GM12892 (cell line): ENCODE measurements at regions not wholly inside any gene's neighbourhood (a gene's known extent, or its start where the extent isn't known, plus 50 kb on each side); places are given as distances from the start of the nearest gene placed in this dataset.

Source experiments
- POLR2A ChIP-seq: IDR thresholded peaks from 2 replicates; pipeline ENCODE4 v1.6.1; 2011; ENCODE audit warnings: low read depth, low read length, control low read depth
- POLR2AphosphoS5 ChIP-seq: IDR thresholded peaks from 2 replicates; pipeline ENCODE4 v1.6.1; 2011; ENCODE audit warnings: low read depth, low read length, control low read depth
- TAF1 ChIP-seq: IDR thresholded peaks from 2 replicates; pipeline ENCODE4 v1.6.1; 2011; ENCODE audit warnings: low read depth, mild to moderate bottlenecking, control low read depth, low read length, borderline replicate concordance

DNA sequence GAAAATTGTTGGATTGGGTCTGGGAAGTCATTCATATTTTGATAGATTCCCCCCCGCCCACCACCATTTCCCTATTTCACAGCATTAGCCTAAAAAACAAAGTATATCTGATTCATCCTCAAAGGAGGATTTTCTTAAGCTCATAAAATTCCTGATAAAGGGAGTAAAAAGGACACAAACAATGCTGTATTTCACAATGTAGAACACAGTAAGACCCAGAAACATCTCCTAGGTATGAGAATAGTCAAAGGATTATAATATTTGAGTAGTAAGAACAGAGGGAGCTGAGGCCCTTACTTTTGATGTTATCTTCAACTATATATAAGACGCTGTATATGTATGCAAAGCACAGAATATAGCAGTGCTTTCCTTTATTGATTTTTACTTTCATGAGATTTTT lies 225.3 kb downstream of the TGFB2 start:
- no peak for TF ChIP-seq POLR2A
- TF ChIP-seq POLR2AphosphoS5 = no peak
- no peak for TF ChIP-seq TAF1
